T-cell (primary cell): ENCODE measurements at regions not wholly inside any gene's neighbourhood (a gene's known extent, or its start where the extent isn't known, plus 50 kb on each side); places are given as distances from the start of the nearest gene placed in this dataset.

Experiments used
- ATAC-seq, 4 experiments: fragments of 200-7000 bp in 3 of 4; fragments of 150-1000 bp in 1 of 4; cut with Tn5 transposase; replicated peaks in 1 of 4; 1 replicate in 3 of 4; 2 replicates in 1 of 4; pipeline ENCODE4 v1.10.0; 2021; ENCODE audit warnings: moderate library complexity in 3 of 4, mild to moderate bottlenecking in 2 of 4, moderate number of reproducible peaks in 1 of 4
- CTCF ChIA-PET, 2 donors: fragments of 300-600 bp; sonication (Branson Sonifier 250); formaldehyde crosslinking; loops; one replicate each; lab custom pipeline; 2022; ENCODE audit warnings: antibody characterized with exemption in 2 of 2; lab: Charles Lee
- POLR2A ChIA-PET, 2 donors: fragments of 300-600 bp; sonication (Branson Sonifier 250); formaldehyde crosslinking; loops; one replicate each; lab custom pipeline; 2022; ENCODE audit warnings: antibody characterized with exemption in 2 of 2; lab: Charles Lee
- DNase-seq, 35 experiments: peaks; one replicate each; pipeline versions ENCODE4 v3.0.0 to v3.0.0-alpha.2; 2013 to 2023
- H3K27ac ChIP-seq: one replicate; pipeline ENCODE4 v1.5.1; 2013; ENCODE audit warnings: low read length
- H3K27me3 ChIP-seq, 2 experiments: replicated peaks in 1 of 2; 1 replicate in 1 of 2; 2 replicates in 1 of 2; pipeline versions ENCODE4 v1.6.1 to v1.7.0; 2013; ENCODE audit warnings: low read length in 1 of 2, mixed read lengths in 1 of 2; ENCODE audit not compliant: control insufficient read depth in 2 of 2, insufficient read depth in 2 of 2; ENCODE audit errors: extremely low read depth in 1 of 2
- H3K36me3 ChIP-seq, 2 donors: 1 replicate in 1 of 2; 2 replicates in 1 of 2; pipeline versions ENCODE4 v1.6.1 to v1.7.0; 2013; ENCODE audit warnings: low read length in 1 of 2; ENCODE audit not compliant: control insufficient read depth in 2 of 2, insufficient read depth in 1 of 2; ENCODE audit errors: extremely low read depth in 1 of 2
- H3K4me1 ChIP-seq, 2 experiments: 1 replicate in 1 of 2; 2 replicates in 1 of 2; pipeline versions ENCODE4 v1.6.1 to v1.7.0; 2013; ENCODE audit warnings: low read length in 2 of 2, mixed read lengths in 1 of 2; ENCODE audit not compliant: insufficient read depth in 2 of 2, control insufficient read depth in 1 of 2; ENCODE audit errors: extremely low read depth in 1 of 2
- H3K4me3 ChIP-seq, 2 donors: 1 replicate in 1 of 2; 2 replicates in 1 of 2; pipeline versions ENCODE4 v1.5.1 to v1.7.0; 2013; ENCODE audit warnings: mild to moderate bottlenecking in 2 of 2, low read length in 1 of 2, moderate library complexity in 1 of 2; ENCODE audit not compliant: control insufficient read depth in 1 of 2; ENCODE audit errors: extremely low read depth in 1 of 2
- H3K9me3 ChIP-seq: 2 replicates; pipeline ENCODE4 v1.7.0; 2013
- H3K27ac Mint-ChIP-seq, 2 donors: one replicate each; pipeline ENCODE4 v1.8.0; 2020 to 2021; ENCODE audit warnings: mild to moderate bottlenecking in 2 of 2, mixed read lengths in 2 of 2
- H3K27me3 Mint-ChIP-seq, 2 donors: one replicate each; pipeline ENCODE4 v1.8.0; 2021 to 2022; ENCODE audit warnings: mixed read lengths in 2 of 2
- H3K36me3 Mint-ChIP-seq: one replicate; pipeline ENCODE4 v1.8.0; 2021; ENCODE audit warnings: mixed read lengths
- H3K4me1 Mint-ChIP-seq, 3 donors: one replicate each; pipeline ENCODE4 v1.8.0; 2020 to 2022; ENCODE audit warnings: mixed read lengths in 3 of 3, mild to moderate bottlenecking in 1 of 3
- H3K4me3 Mint-ChIP-seq, 3 donors: one replicate each; pipeline ENCODE4 v1.8.0; 2020 to 2022; ENCODE audit warnings: mild to moderate bottlenecking in 3 of 3, mixed read lengths in 3 of 3, moderate library complexity in 3 of 3
- H3K9me3 Mint-ChIP-seq, 3 donors: one replicate each; pipeline ENCODE4 v1.8.0; 2020 to 2022; ENCODE audit warnings: mixed read lengths in 3 of 3
- WGBS: methylation state at CpG from one replicate; pipeline ENCODE4 v1.1.5; 2013; ENCODE audit warnings: missing lambda C conversion rate; ENCODE audit not compliant: insufficient coverage; 5-methylcytosine and 5-hydroxymethylcytosine counted together

GRCh38 chr2:128638341-128639119 is 319.9 kb upstream of the HS6ST1 start:
- Mint-ChIP-seq H3K27ac (no peak overlapping the region), H3K36me3 (no peaks in the 10 kb centered on the region), H3K27me3 (peaks cover 0 to 11% of the 10 kb centered on the region in 2 donors), H3K4me3 (no peak overlapping the region), H3K9me3 (no peaks in the 10 kb centered on the region), H3K4me1 (no peaks in the 10 kb centered on the region)
- ChIA-PET POLR2A (no interaction called here), CTCF (no interaction called here)
- H3K36me3 ChIP-seq = no peaks in the 10 kb centered on the region
- peaks cover 0 to 16% of the 10 kb centered on the region in 2 experiments for H3K27me3 ChIP-seq
- H3K9me3 ChIP-seq = no peaks in the 10 kb centered on the region
- WGBS = 56% methylated on average over 8 of the region's 12 CpGs
- no peaks in the 10 kb centered on the region for H3K4me1 ChIP-seq
- no peak for ATAC-seq
- H3K27ac ChIP-seq = no peak overlapping the region
- no peak for DNase-seq
- no peak overlapping the region for H3K4me3 ChIP-seq

- Histone ChIP-seq H3K4me1 (no peaks in the 10 kb centered on the region), H3K9me3 (no peaks in the 10 kb centered on the region), H3K27me3 (peaks cover 0 to 16% of the 10 kb centered on the region in 2 experiments), H3K4me3 (no peak overlapping the region), H3K36me3 (no peaks in the 10 kb centered on the region), H3K27ac (no peak overlapping the region)
- WGBS = 82% methylated on average over 5 of the region's 6 CpGs
- POLR2A ChIA-PET = no interaction called here
- H3K36me3 Mint-ChIP-seq = no peaks in the 10 kb centered on the region
- no peak overlapping the region for H3K4me3 Mint-ChIP-seq
- CTCF ChIA-PET = no interaction called here
- H3K4me1 Mint-ChIP-seq = no peaks in the 10 kb centered on the region
- H3K9me3 Mint-ChIP-seq = no peaks in the 10 kb centered on the region
- ATAC-seq (no peak), DNase-seq (no peak)
- H3K27me3 Mint-ChIP-seq = peaks cover 0 to 11% of the 10 kb centered on the region in 2 donors
- no peak overlapping the region for H3K27ac Mint-ChIP-seq
These were observed 320.4 kb upstream of the HS6ST1 start for GRCh38 chr2:128639120-128639477.

- Histone ChIP-seq H3K4me1 (no peaks in the 10 kb centered on the region), H3K9me3 (no peaks in the 10 kb centered on the region), H3K27ac (no peak overlapping the region), H3K4me3 (no peak overlapping the region), H3K36me3 (no peaks in the 10 kb centered on the region), H3K27me3 (peaks cover 0 to 16% of the 10 kb centered on the region in 2 experiments)
- Mint-ChIP-seq H3K4me1 (no peaks in the 10 kb centered on the region), H3K27ac (no peak overlapping the region), H3K36me3 (no peaks in the 10 kb centered on the region), H3K9me3 (no peaks in the 10 kb centered on the region), H3K4me3 (no peak overlapping the region), H3K27me3 (peaks cover 0 to 11% of the 10 kb centered on the region in 2 donors)
- ChIA-PET CTCF (no interaction called here), POLR2A (no interaction called here)
- ATAC-seq (no peak), DNase-seq (peak in 1 of 35 experiments; percentile 9)
- 75% methylated on average over 7 of the region's 11 CpGs for WGBS
These were observed 321.0 kb upstream of the HS6ST1 start for GRCh38 chr2:128639693-128640092.

GRCh38 chr2:128640166-128640844 is 321.6 kb upstream of the HS6ST1 start:
- H3K27me3 Mint-ChIP-seq = peaks cover 0 to 11% of the 10 kb centered on the region in 2 donors
- ChIA-PET POLR2A (no interaction called here), CTCF (no interaction called here)
- Histone ChIP-seq H3K4me1 (no peaks in the 10 kb centered on the region), H3K36me3 (no peaks in the 10 kb centered on the region), H3K9me3 (no peaks in the 10 kb centered on the region), H3K27me3 (peaks cover 0 to 16% of the 10 kb centered on the region in 2 experiments), H3K27ac (no peak overlapping the region), H3K4me3 (no peak overlapping the region)
- WGBS = 76% methylated on average over 2 of the region's 4 CpGs
- DNase-seq (peak in 1 of 35 experiments; percentile 5), ATAC-seq (no peak)
- no peaks in the 10 kb centered on the region for H3K4me1 Mint-ChIP-seq
- H3K36me3 Mint-ChIP-seq = no peaks in the 10 kb centered on the region
- H3K27ac Mint-ChIP-seq = no peak overlapping the region
- H3K4me3 Mint-ChIP-seq = no peak overlapping the region
- H3K9me3 Mint-ChIP-seq = no peaks in the 10 kb centered on the region

- ATAC-seq = no peak
These were observed 322.2 kb upstream of the HS6ST1 start for GRCh38 chr2:128640845-128641360.

GRCh38 chr2:128641421-128642080 is 322.9 kb upstream of the HS6ST1 start:
- H3K9me3 Mint-ChIP-seq = no peaks in the 10 kb centered on the region
- peak in 1 of 35 experiments; percentile 5 for DNase-seq
- H3K9me3 ChIP-seq = no peaks in the 10 kb centered on the region

More at GRCh38 chr2:128640845-128641360, 322.2 kb upstream of the HS6ST1 start:
- H3K36me3 Mint-ChIP-seq = no peaks in the 10 kb centered on the region
- peaks cover 0 to 14% of the 10 kb centered on the region in 2 experiments for H3K27me3 ChIP-seq
- H3K4me3 Mint-ChIP-seq = no peak overlapping the region
- H3K27me3 Mint-ChIP-seq = peaks cover 0 to 11% of the 10 kb centered on the region in 2 donors
- no peaks in the 10 kb centered on the region for H3K9me3 ChIP-seq
- POLR2A ChIA-PET = no interaction called here
- no peaks in the 10 kb centered on the region for H3K4me1 Mint-ChIP-seq
- CTCF ChIA-PET = no interaction called here
- peak in 1 of 35 experiments; percentile 5 for DNase-seq
- no peak overlapping the region for H3K4me3 ChIP-seq
- no peaks in the 10 kb centered on the region for H3K4me1 ChIP-seq
- no peak overlapping the region for H3K27ac ChIP-seq
- H3K9me3 Mint-ChIP-seq = no peaks in the 10 kb centered on the region
- WGBS = 78% methylated on average over 2 of the region's 6 CpGs
- H3K36me3 ChIP-seq = no peaks in the 10 kb centered on the region
- no peak overlapping the region for H3K27ac Mint-ChIP-seq

More at GRCh38 chr2:128641421-128642080, 322.9 kb upstream of the HS6ST1 start:
- Histone ChIP-seq H3K36me3 (no peaks in the 10 kb centered on the region), H3K27ac (no peak overlapping the region), H3K4me3 (no peak overlapping the region), H3K4me1 (no peaks in the 10 kb centered on the region), H3K27me3 (peaks cover 0 to 11% of the 10 kb centered on the region in 2 experiments)
- 40% methylated on average over 10 of the region's 11 CpGs for whole genome bisulfite sequencing
- POLR2A ChIA-PET = no interaction called here
- H3K4me3 Mint-ChIP-seq = no peak overlapping the region
- ATAC-seq = no peak
- H3K36me3 Mint-ChIP-seq = no peaks in the 10 kb centered on the region
- H3K27ac Mint-ChIP-seq = no peak overlapping the region
- peaks cover 0 to 8% of the 10 kb centered on the region in 2 donors for H3K27me3 Mint-ChIP-seq
- no peaks in the 10 kb centered on the region for H3K4me1 Mint-ChIP-seq
- CTCF ChIA-PET = no interaction called here
